ENCODE measurements at regions not wholly inside any gene's neighbourhood (a gene's known extent, or its start where the extent isn't known, plus 50 kb on each side); places are given as distances from the start of the nearest gene placed in this dataset.

GRCh38 chr3:28890373-28890772 is 390.5 kb upstream of the RBMS3 start:
- Histone ChIP-seq H3K36me3 (ENCODE audit: control insufficient read depth in 2 of 2, extremely low read depth in 1 of 2, insufficient read depth in 2 of 2, low read length in 2 of 2) (no peaks in the 10 kb centered on the region), H3K9ac (ENCODE audit: control insufficient read depth, extremely low read depth, insufficient read depth, low read length) (no peak overlapping the region), H3K4me3 (ENCODE audit: control insufficient read depth in 2 of 3, extremely low read depth in 1 of 3, insufficient read depth in 2 of 3, low read depth in 1 of 3, low read length in 3 of 3) (no peak overlapping the region), H2AFZ (ENCODE audit: control insufficient read depth, low read length) (no peak overlapping the region), H3K4me1 (ENCODE audit: control insufficient read depth, extremely low read depth, insufficient read depth, low read length) (no peaks in the 10 kb centered on the region), H3K79me2 (ENCODE audit: control insufficient read depth, insufficient read depth, low read length) (no peaks in the 10 kb centered on the region), H3K4me2 (ENCODE audit: control insufficient read depth, extremely low read depth, insufficient read depth, low read depth, low read length) (no peak overlapping the region), H3K9me1 (ENCODE audit: control insufficient read depth, extremely low read depth, insufficient read depth, low read length) (no peaks in the 10 kb centered on the region), H4K20me1 (ENCODE audit: control insufficient read depth, extremely low read depth, insufficient read depth, low read length) (no peaks in the 10 kb centered on the region), H3K27ac (ENCODE audit: control insufficient read depth, insufficient read depth, low read length) (no peak overlapping the region), H3K9me3 (ENCODE audit: control insufficient read depth, low read depth, low read length) (no peaks in the 10 kb centered on the region), H3K27me3 (ENCODE audit: control insufficient read depth, extremely low read depth, insufficient read depth, low read length) (no peaks in the 10 kb centered on the region)
- no peak for FAIRE-seq
- dilution Hi-C loops (cut with MboI; ENCODE audit: extremely low pct_ligation_motif_present, low sequenced_read_pairs), result no loop called here
- DNase-seq (ENCODE audit: low read depth, low spot score), result no peak
- no peak for TF ChIP-seq CTCF (optimal IDR thresholded peaks at IDR 0.05 in 1 of 3, IDR thresholded peaks at IDR 0.05 in 1 of 3, conservative IDR thresholded peaks at IDR 0.05 in 1 of 3; ENCODE audit: extremely low read depth in 1 of 3, insufficient read depth in 2 of 3, low read length in 3 of 3)
- no peak for TF ChIP-seq EZH2 (IDR thresholded peaks at IDR 0.05; ENCODE audit: low read length)

- dilution Hi-C loops (cut with MboI; ENCODE audit: extremely low pct_ligation_motif_present, low sequenced_read_pairs), result no loop called here
- FAIRE-seq, result no peak
- no peak for TF ChIP-seq CTCF (optimal IDR thresholded peaks at IDR 0.05 in 1 of 3, IDR thresholded peaks at IDR 0.05 in 1 of 3, conservative IDR thresholded peaks at IDR 0.05 in 1 of 3; ENCODE audit: extremely low read depth in 1 of 3, insufficient read depth in 2 of 3, low read length in 3 of 3)
- no peak for TF ChIP-seq EZH2 (IDR thresholded peaks at IDR 0.05; ENCODE audit: low read length)
- Histone ChIP-seq H3K27ac (ENCODE audit: control insufficient read depth, insufficient read depth, low read length) (no peak overlapping the region), H2AFZ (ENCODE audit: control insufficient read depth, low read length) (no peak overlapping the region), H3K4me2 (ENCODE audit: control insufficient read depth, extremely low read depth, insufficient read depth, low read depth, low read length) (no peak overlapping the region), H3K79me2 (ENCODE audit: control insufficient read depth, insufficient read depth, low read length) (no peaks in the 10 kb centered on the region), H3K9me1 (ENCODE audit: control insufficient read depth, extremely low read depth, insufficient read depth, low read length) (no peaks in the 10 kb centered on the region), H3K9ac (ENCODE audit: control insufficient read depth, extremely low read depth, insufficient read depth, low read length) (no peak overlapping the region), H3K4me3 (ENCODE audit: control insufficient read depth in 2 of 3, extremely low read depth in 1 of 3, insufficient read depth in 2 of 3, low read depth in 1 of 3, low read length in 3 of 3) (no peak overlapping the region), H3K36me3 (ENCODE audit: control insufficient read depth in 2 of 2, extremely low read depth in 1 of 2, insufficient read depth in 2 of 2, low read length in 2 of 2) (no peaks in the 10 kb centered on the region), H4K20me1 (ENCODE audit: control insufficient read depth, extremely low read depth, insufficient read depth, low read length) (no peaks in the 10 kb centered on the region), H3K27me3 (ENCODE audit: control insufficient read depth, extremely low read depth, insufficient read depth, low read length) (no peaks in the 10 kb centered on the region), H3K9me3 (ENCODE audit: control insufficient read depth, low read depth, low read length) (no peaks in the 10 kb centered on the region), H3K4me1 (ENCODE audit: control insufficient read depth, extremely low read depth, insufficient read depth, low read length) (no peaks in the 10 kb centered on the region)
- no peak for DNase-seq (ENCODE audit: low read depth, low spot score)
These were observed 389.4 kb upstream of the RBMS3 start for GRCh38 chr3:28891485-28891884.

Data from keratinocyte (primary cell).